ENCODE measurements at regions not wholly inside any gene's neighbourhood (a gene's known extent, or its start where the extent isn't known, plus 50 kb on each side); places are given as distances from the start of the nearest gene placed in this dataset.
"Not testable (repeated sequence)": the region's sequence is repeated elsewhere in the genome, so short reads cannot be mapped to it uniquely, and the experiment has no call there.

DNA sequence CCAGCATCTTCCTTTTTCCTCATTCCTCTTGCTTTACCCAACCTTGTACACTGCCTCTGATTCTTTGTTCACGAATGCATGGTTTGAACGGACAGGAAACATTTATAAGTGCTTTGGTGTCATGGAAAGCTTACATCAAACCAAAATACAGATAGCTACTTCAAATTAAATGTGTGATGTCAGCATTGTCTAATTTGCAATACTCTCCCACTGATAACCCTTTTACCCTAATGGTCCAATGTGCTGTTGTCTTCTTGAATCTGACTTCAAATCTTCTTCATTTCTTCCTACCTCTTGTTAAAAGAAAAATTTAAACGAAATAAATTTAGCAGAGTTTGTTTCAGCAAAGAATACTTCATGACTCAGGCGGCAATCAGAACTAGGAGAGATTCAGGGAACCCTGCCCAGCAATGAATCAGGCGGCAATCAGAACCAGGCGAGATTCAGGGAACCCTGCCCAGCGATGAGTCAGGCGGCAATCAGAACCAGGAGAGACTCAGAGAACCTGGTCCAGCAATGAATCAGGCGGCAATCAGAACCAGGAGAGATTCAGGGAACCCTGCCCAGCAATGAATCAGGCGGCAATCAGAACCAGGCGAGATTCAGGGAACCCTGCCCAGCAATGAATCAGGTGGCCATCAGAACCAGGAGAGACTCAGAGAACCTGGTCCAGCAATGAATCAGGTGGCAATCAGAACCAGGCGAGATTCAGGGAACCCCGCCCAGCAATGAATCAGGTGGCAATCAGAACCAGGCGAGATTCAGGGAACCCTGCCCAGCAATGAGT, 1212.9 kb upstream of the TENM3 start:
- DNase-seq (ENCODE audit: extremely low spot score, insufficient read length, low read depth); FAIRE-seq: not testable (repeated sequence)

DNA sequence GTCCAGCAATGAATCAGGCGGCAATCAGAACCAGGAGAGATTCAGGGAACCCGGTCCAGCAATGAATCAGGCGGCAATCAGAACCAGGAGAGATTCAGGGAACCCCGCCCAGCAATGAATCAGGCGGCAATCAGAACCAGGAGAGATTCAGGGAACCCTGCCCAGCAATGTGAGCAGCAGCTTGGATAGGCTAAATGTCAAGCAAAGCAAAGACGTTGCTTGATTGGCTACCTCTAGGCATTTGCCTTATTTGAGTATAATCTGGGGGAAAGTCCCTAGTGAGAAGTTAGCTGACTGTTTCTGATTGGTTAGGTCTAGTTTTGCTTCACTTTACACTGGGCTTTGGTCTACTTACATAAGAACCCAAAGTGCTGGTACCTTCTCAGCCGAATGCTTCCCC, 1212.2 kb upstream of the TENM3 start:
- FAIRE-seq (no peak), DNase-seq (ENCODE audit: extremely low spot score, insufficient read length, low read depth) (no peak)

DNA sequence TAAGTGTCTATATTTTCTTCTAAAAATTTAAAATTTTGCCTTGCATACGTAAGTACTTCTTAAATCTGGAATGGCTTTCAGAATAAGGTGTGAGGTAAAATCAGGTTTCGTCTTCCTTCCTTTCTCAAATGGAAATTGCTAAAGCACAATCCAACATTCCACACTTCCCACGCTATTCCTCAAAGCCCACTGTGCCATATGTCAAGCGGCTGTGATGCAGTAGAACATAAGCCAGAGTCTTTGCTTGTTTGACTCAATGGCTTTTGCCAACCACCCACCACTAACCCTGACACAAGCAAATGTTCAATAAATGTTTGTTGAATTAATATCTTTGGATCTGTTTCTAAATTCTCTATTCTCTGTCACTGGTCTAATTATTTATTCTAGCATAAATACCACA, 1199.7 kb upstream of the TENM3 start:
- no peak for FAIRE-seq
- no peak for DNase-seq (ENCODE audit: extremely low spot score, insufficient read length, low read depth)

- FAIRE-seq = no peak
Observed at GRCh38 chr4:181046809-181047208, 1196.4 kb upstream of the TENM3 start.

DNA sequence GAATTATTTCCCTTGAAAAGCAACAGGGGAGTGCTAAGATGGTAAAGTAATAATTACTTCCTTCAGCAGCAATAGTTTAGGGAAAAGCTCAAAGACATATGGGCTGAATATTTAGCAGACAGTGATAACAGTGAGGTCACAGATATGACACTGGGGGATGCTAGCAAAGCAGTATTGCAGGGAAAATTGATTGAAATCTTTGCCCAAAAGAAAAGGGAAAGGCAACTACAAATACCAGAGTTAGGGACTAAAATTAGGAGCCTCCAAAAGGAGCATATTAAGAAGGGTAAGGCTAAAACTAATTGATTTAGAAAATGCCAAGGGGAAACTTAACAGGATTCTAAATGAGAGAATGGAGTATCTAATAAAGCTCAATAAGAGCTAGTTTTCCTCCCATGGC, 1191.3 kb upstream of the TENM3 start:
- FAIRE-seq (no peak), DNase-seq (ENCODE audit: extremely low spot score, insufficient read length, low read depth) (no peak)

More at GRCh38 chr4:181046809-181047208, 1196.4 kb upstream of the TENM3 start:
- no peak for DNase-seq (ENCODE audit: extremely low spot score, insufficient read length, low read depth)

GRCh38 chr4:181061787-181062186, 1181.4 kb upstream of the TENM3 start:
- FAIRE-seq (no peak), DNase-seq (ENCODE audit: extremely low spot score, insufficient read length, low read depth) (no peak)

DNA sequence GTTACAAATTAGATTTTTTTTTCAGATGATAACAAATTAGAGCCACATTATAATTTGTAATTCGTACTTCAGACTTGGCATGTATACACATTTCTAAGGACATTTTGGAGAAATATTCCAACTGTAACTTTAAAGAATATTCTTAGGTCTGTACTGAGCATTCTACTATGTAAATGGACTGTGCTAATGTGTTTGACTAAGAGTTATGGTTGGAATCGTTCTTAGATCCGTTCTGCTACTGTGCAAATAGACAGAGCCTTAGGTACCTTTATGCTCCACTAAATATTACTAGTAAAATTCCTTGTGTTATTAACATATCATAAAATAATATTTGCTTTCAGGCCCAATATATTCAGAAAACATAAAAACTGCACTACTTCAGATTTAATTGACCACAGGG, 1180.0 kb upstream of the TENM3 start:
- FAIRE-seq (no peak), DNase-seq (ENCODE audit: extremely low spot score, insufficient read length, low read depth) (no peak)

DNA sequence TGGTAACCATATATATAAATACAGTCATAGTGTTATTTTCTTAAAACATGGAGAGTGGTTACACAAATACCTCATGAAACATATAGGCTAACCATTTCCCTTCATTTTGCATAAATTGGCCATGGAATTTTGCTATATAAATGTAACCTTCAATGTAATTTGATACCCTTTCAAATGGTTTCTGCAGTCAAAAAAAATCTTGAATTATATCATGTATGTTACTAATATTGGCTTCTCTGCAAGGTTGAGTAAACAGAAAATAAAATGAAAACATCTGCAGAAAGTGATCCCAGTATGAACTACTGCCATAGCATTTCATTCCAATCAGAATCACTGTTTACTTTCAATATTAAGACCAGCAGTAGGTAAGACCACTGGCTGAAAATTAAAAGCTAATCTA, 1165.9 kb upstream of the TENM3 start:
- FAIRE-seq (no peak), DNase-seq (ENCODE audit: extremely low spot score, insufficient read length, low read depth) (no peak)

GRCh38 chr4:181078196-181078595, 1165.0 kb upstream of the TENM3 start:
- FAIRE-seq (no peak), DNase-seq (ENCODE audit: extremely low spot score, insufficient read length, low read depth) (no peak)

- DNase-seq (ENCODE audit: extremely low spot score, insufficient read length, low read depth) (no peak), FAIRE-seq (no peak)
Observed at GRCh38 chr4:181083757-181084361, 1159.3 kb upstream of the TENM3 start.

DNA sequence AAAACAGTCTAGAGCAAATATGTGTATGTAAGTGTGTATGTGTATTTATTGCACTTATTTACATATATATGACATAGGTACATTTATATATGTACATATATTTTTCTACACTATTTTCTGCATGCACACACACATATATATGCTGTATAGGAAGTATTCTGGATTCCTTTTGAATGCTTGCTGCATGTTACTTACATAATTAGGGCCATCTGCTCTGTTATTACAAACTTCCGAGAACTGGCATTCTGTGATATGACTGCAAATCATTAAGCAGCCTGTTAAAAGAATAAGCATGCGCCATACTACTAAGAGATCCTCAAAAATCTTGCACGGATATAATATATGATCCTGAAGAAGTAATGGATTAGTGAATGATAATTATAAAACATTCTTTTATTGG, 1157.6 kb upstream of the TENM3 start:
- FAIRE-seq (no peak), DNase-seq (ENCODE audit: extremely low spot score, insufficient read length, low read depth) (no peak)

GRCh38 chr4:181105487-181105886, 1137.7 kb upstream of the TENM3 start:
- no peak for DNase-seq (ENCODE audit: extremely low spot score, insufficient read length, low read depth)
- no peak for FAIRE-seq

DNA sequence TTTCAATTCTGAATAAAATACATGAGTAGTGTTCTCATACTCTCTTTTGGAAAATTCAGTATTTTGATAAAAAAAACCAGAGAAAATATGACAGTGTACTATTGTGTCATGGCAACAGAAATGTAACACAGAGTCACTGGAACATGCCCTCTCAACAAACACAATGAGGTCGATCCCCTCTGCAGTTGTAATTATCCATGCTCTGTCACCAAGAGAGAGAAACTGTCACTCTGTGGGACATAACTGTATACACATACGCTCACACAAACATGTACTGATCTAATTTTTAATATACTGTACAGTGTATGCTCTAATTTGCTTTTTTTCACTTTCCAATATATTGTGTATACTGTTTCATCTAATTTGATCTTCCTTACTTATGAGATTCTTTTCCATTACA, 1136.8 kb upstream of the TENM3 start:
- no peak for FAIRE-seq

GRCh38 chr4:181108237-181108636, 1135.0 kb upstream of the TENM3 start:
- FAIRE-seq (no peak), DNase-seq (ENCODE audit: extremely low spot score, insufficient read length, low read depth) (no peak)

More for the DNA sequence above, 1136.8 kb upstream of the TENM3 start:
- DNase-seq (ENCODE audit: extremely low spot score, insufficient read length, low read depth) = no peak

DNA sequence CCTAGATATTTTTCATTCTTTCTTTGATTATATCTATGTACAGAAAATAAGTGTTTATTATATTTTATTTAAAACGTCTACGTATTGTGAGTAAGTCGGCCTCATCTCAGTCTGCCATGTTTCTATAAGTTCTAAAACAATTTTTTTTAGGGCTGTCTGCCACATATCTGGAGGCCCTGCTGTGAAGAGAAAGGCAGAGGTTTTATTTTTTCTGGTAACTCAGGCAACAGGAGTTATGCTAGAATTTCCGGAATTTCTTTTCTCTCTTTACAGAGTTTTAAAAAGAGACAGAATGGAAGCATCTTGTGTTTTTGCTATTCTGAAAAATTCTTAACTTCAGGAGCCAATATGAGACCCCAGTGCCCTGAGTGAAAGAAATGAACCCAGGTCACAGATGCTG, 1124.0 kb upstream of the TENM3 start:
- no peak for FAIRE-seq
- DNase-seq (ENCODE audit: extremely low spot score, insufficient read length, low read depth) = no peak

GRCh38 chr4:181121733-181122132, 1121.5 kb upstream of the TENM3 start:
- no peak for DNase-seq (ENCODE audit: extremely low spot score, insufficient read length, low read depth)
- FAIRE-seq = no peak

DNA sequence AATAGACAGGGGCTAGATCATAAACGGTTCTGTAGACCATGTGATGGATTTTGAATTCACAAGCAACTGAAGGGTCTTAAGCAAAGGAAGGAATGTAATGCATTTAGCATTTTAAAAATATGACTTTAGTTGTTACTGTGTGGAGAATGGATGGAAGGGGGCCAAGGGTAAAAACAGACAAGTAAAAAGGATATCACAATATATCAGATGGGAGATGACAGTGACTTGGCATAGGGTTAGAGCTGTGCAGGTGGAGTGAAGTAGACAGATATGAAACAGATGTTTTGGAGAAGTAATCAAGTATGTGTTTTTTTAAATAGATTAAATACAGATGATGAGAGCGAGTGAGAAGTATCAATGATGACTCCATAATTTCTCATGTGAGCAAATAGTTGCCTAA, 1116.0 kb upstream of the TENM3 start:
- FAIRE-seq (no peak), DNase-seq (ENCODE audit: extremely low spot score, insufficient read length, low read depth) (no peak)

GRCh38 chr4:181130317-181130716, 1112.9 kb upstream of the TENM3 start:
- not testable (repeated sequence) for FAIRE-seq; DNase-seq (ENCODE audit: extremely low spot score, insufficient read length, low read depth)

DNA sequence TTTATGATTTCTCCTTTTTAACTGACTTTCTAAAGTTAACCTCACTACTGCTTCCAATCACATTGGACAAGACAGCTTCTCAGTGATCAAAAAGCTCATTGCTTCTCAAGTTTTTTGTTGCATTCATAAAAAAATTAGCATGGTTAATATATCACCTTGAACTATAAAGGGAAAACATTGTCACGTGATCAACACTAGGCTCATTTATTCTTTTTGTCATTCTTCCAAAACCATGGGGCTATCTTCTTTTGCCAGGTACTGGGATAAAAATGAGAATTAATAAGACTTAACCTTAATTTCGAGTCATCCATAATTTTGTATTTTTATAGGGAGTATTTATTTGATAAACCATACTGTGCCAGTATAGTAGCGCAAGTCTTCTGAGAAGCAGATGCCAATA, 1105.9 kb upstream of the TENM3 start:
- FAIRE-seq (no peak), DNase-seq (ENCODE audit: extremely low spot score, insufficient read length, low read depth) (no peak)

- DNase-seq (ENCODE audit: extremely low spot score, insufficient read length, low read depth) (no peak), FAIRE-seq (no peak)
Observed at GRCh38 chr4:181138116-181138515, 1105.1 kb upstream of the TENM3 start.

DNA sequence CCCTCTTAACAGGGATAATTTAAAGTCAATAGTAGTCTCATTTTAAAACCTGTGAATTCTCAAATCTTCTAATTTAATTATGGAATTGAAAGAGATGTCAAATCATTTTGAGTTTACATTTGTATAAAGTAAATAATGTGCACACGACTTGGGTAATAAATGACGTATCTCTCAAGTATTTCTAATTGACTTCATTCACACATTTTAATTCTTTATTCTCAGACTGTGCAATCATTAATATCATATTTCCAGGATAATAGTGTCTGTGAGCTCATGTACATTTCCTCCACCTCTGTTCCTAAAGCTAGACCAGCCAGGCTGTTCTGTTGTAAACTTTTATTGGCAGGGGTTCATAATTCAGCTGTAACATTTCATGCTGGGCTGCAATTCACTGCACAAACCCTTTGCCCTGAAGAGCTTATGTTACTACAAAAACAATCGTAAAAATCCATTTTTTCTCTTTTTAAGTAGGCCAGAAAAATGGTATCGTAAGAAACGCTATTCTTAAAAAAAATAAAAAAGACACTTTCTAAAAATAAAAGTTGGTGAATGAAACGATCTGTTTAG, 1103.1 kb upstream of the TENM3 start:
- DNase-seq (ENCODE audit: extremely low spot score, insufficient read length, low read depth) = no peak
- no peak for FAIRE-seq
